K562 (cell line): ENCODE measurements at regions not wholly inside any gene's neighbourhood (a gene's known extent, or its start where the extent isn't known, plus 50 kb on each side); places are given as distances from the start of the nearest gene placed in this dataset.
A peak's percentile ranks its signal among the peaks of the same experiment; 100 is the strongest.

Experiments
- C11orf30 ChIP-seq: fragments of 450-650 bp; IDR thresholded peaks from 2 replicates; pipeline ENCODE4 v1.6.1; 2016; ENCODE audit warnings: low read depth, mild to moderate bottlenecking
- GTF2F1 ChIP-seq: IDR thresholded peaks from 2 replicates; pipeline ENCODE4 v1.6.1; 2011; ENCODE audit warnings: low read depth, low read length, improper control_type of control experiment
- HDGF ChIP-seq: fragments of 450-650 bp; IDR thresholded peaks from 2 replicates; pipeline ENCODE4 v1.6.1; 2016
- HLTF ChIP-seq: fragments of 450-650 bp; IDR thresholded peaks from 2 replicates; pipeline ENCODE4 v1.6.1; 2016
- MAFG ChIP-seq: fragments of 450-650 bp; conservative IDR thresholded peaks from 2 replicates; pipeline ENCODE4 v1.6.1; 2016; ENCODE audit warnings: missing genetic modification characterization, missing compliant biosample characterization
- RBM25 ChIP-seq: fragments of 200-400 bp; formaldehyde crosslinking; IDR thresholded peaks from 2 replicates; pipeline ENCODE4 v1.6.1; 2018; ENCODE audit warnings: low read length, low read depth, moderate library complexity; ENCODE audit not compliant: severe bottlenecking
- SMARCC2 ChIP-seq: fragments of 450-650 bp; IDR thresholded peaks from 2 replicates; pipeline ENCODE4 v1.6.1; 2017; ENCODE audit warnings: antibody characterized with exemption, moderate library complexity, mild to moderate bottlenecking, low read depth
- TRIM24 ChIP-seq, 2 experiments: fragments of 450-650 bp; IDR thresholded peaks; 2 replicates each; pipeline ENCODE4 v1.6.1; 2016
- ZNF384 ChIP-seq: IDR thresholded peaks from 2 replicates; pipeline ENCODE4 v1.6.1; 2012; ENCODE audit warnings: low read depth, low read length, improper control_type of control experiment
- ZSCAN29 ChIP-seq: fragments of 450-650 bp; IDR thresholded peaks from 2 replicates; pipeline ENCODE4 v1.6.1; 2017
- TF ChIP-seq, protein P1 (sequence below): sonication (generic); formaldehyde crosslinking; IDR thresholded peaks from 2 replicates; pipeline ENCODE4 v1.8.1; 2023; ENCODE audit warnings: mild to moderate bottlenecking, missing genetic modification reagents
- TF ChIP-seq, protein P2 (sequence below): sonication (generic); formaldehyde crosslinking; IDR thresholded peaks from 2 replicates; pipeline ENCODE4 v1.8.1; 2023; ENCODE audit warnings: mild to moderate bottlenecking, missing genetic modification reagents
- TF ChIP-seq, protein P3 (sequence below): fragments of 250-450 bp; sonication (Bioruptor Pico); IDR thresholded peaks from 2 replicates; pipeline ENCODE4 v1.5.0; 2021; ENCODE audit warnings: mild to moderate bottlenecking, moderate library complexity
- TF ChIP-seq, protein P4 (sequence below): fragments of 250-450 bp; sonication (Bioruptor Pico); IDR thresholded peaks from 2 replicates; pipeline ENCODE4 v1.4.0; 2020; ENCODE audit warnings: mild to moderate bottlenecking, moderate library complexity
- TF ChIP-seq, protein P5 (sequence below): sonication (generic); formaldehyde crosslinking; IDR thresholded peaks from 2 replicates; pipeline ENCODE4 v1.8.0; 2022; ENCODE audit warnings: missing genetic modification reagents, mild to moderate bottlenecking, moderate library complexity, borderline replicate concordance

DNA sequence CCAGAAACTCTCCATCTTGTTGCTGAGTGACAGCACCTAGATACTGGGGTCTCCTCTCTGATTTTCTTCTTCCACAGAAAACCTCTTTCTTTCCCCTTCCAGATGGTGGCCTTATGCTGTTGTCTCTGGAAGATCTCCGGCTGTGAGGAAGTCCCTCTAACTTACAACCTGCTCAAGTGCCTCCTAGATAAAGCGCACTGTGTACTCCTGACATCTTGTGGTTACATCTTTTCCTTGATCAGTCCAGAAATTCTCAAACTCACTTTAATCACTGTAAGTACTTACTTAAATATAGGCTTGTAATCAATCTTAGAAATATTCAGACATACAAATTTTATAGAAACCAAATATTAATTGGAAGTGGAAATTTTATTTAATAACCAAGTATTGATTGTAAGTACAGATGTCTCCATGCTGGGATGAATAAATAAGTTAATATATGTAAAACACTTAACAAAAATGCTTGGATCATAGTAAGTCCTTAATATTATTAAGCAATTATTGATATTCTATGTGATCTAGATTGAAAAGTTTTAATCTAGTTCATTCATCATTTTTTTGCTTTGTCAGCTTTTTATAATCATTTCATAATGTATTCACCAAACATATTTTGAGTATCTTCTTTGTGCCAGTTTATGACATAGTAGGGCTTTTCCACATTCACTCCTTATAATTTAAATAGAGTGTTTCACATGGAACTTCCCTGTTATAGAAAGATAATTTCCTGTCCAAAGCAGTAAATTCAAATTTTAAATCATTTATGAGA lies 1381.4 kb upstream of the CDH6 start (continued):
- TF ChIP-seq, protein P1, sequence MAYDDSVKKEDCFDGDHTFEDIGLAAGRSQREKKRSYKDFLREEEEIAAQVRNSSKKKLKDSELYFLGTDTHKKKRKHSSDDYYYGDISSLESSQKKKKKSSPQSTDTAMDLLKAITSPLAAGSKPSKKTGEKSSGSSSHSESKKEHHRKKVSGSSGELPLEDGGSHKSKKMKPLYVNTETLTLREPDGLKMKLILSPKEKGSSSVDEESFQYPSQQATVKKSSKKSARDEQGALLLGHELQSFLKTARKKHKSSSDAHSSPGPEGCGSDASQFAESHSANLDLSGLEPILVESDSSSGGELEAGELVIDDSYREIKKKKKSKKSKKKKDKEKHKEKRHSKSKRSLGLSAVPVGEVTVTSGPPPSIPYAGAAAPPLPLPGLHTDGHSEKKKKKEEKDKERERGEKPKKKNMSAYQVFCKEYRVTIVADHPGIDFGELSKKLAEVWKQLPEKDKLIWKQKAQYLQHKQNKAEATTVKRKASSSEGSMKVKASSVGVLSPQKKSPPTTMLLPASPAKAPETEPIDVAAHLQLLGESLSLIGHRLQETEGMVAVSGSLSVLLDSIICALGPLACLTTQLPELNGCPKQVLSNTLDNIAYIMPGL (CRISPR knock-in tag), result no peak
- peak; percentile 85 for TF ChIP-seq C11orf30
- no peak for TF ChIP-seq GTF2F1
- TF ChIP-seq, protein P2, sequence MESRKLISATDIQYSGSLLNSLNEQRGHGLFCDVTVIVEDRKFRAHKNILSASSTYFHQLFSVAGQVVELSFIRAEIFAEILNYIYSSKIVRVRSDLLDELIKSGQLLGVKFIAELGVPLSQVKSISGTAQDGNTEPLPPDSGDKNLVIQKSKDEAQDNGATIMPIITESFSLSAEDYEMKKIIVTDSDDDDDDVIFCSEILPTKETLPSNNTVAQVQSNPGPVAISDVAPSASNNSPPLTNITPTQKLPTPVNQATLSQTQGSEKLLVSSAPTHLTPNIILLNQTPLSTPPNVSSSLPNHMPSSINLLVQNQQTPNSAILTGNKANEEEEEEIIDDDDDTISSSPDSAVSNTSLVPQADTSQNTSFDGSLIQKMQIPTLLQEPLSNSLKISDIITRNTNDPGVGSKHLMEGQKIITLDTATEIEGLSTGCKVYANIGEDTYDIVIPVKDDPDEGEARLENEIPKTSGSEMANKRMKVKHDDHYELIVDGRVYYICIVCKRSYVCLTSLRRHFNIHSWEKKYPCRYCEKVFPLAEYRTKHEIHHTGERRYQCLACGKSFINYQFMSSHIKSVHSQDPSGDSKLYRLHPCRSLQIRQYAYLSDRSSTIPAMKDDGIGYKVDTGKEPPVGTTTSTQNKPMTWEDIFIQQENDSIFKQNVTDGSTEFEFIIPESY (CRISPR knock-in tag), result peak; percentile 89
- TF ChIP-seq ZSCAN29, result no peak
- no peak for TF ChIP-seq TRIM24 (IDR thresholded peaks at IDR 0.05)
- TF ChIP-seq, protein P3, sequence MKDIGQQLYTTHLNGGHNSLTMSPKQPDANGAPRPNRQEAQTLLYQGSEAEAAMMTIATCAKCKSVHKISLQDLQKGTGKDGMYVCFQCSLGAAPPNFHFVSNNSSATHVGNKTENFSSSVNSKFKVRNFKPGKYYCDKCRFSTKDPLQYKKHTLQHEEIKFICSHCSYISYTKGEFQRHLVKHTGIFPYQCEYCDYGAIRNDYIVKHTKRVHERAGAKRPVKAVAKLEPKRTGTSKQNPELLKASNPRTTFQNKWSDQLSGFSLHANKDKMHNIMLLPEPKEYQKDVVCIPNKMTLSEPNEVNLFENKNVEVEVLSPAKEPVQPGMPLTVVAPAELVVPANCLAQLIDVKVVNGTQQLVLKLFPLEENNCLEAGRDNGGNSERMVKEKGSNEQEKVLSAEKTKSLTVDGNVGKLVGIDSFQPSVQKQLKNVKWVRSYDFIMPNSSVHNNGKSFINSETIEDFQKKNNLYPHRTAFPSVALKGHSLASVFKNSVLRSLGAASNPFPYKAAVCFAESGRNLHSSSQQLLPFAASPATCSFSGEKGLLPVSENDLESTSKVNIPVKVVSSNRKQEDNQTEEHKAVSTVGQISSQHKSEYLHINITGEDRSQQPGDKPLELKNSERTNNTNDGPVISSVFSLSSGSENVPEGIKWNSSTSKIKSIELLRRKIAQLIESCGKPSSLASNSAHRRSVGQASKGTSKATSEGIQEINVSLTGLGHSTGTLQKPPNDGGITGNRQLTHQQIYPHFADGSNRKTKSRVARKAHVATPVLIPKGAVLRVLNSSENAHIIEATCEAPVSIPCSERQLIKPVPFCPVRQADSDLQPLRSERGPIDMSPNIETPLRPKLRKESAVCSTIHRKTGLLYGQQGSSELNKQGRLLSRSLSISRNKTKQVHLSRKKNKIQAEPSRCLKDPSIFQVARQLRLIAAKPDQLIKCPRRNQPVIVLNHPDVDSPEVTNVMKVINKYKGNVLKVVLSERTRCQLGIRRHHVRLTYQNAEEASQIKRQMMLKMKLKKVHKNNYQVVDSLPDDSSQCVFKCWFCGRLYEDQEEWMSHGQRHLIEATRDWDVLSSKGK (CRISPR knock-in tag), result no peak
- no peak for TF ChIP-seq ZNF384
- TF ChIP-seq HLTF, result no peak
- no peak for TF ChIP-seq HDGF
- TF ChIP-seq MAFG, result peak; percentile 85
- no peak for TF ChIP-seq SMARCC2
- TF ChIP-seq, protein P4, sequence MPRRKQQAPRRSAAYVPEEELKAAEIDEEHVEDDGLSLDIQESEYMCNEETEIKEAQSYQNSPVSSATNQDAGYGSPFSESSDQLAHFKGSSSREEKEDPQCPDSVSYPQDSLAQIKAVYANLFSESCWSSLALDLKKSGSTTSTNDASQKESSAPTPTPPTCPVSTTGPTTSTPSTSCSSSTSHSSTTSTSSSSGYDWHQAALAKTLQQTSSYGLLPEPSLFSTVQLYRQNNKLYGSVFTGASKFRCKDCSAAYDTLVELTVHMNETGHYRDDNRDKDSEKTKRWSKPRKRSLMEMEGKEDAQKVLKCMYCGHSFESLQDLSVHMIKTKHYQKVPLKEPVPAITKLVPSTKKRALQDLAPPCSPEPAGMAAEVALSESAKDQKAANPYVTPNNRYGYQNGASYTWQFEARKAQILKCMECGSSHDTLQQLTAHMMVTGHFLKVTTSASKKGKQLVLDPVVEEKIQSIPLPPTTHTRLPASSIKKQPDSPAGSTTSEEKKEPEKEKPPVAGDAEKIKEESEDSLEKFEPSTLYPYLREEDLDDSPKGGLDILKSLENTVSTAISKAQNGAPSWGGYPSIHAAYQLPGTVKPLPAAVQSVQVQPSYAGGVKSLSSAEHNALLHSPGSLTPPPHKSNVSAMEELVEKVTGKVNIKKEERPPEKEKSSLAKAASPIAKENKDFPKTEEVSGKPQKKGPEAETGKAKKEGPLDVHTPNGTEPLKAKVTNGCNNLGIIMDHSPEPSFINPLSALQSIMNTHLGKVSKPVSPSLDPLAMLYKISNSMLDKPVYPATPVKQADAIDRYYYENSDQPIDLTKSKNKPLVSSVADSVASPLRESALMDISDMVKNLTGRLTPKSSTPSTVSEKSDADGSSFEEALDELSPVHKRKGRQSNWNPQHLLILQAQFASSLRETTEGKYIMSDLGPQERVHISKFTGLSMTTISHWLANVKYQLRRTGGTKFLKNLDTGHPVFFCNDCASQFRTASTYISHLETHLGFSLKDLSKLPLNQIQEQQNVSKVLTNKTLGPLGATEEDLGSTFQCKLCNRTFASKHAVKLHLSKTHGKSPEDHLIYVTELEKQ (CRISPR knock-in tag), result no peak
- TF ChIP-seq, protein P5, sequence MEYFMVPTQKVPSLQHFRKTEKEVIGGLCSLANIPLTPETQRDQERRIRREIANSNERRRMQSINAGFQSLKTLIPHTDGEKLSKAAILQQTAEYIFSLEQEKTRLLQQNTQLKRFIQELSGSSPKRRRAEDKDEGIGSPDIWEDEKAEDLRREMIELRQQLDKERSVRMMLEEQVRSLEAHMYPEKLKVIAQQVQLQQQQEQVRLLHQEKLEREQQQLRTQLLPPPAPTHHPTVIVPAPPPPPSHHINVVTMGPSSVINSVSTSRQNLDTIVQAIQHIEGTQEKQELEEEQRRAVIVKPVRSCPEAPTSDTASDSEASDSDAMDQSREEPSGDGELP (CRISPR knock-in tag), result no peak
- TF ChIP-seq RBM25, result no peak
